ENCODE measurements at regions not wholly inside any gene's neighbourhood (a gene's known extent, or its start where the extent isn't known, plus 50 kb on each side); places are given as distances from the start of the nearest gene placed in this dataset.

GRCh38 chr5:61280761-61281427, 51.2 kb upstream of the ZSWIM6 start:
- ATAC-seq (peak; percentile 41 to 57 (median 48)), DNase-seq (peak in 1 of 2 donors; percentile 19)
- H3K27me3 Mint-ChIP-seq (ENCODE audit: low read depth in 2 of 2): peaks cover 2% of the 10 kb centered on the region in 2 donors
- no peak overlapping the region for H3K27ac ChIP-seq (ENCODE audit: low read length)
- H3K36me3 ChIP-seq (ENCODE audit: control insufficient read depth, insufficient read depth, low read length): no peaks in the 10 kb centered on the region
- H3K36me3 Mint-ChIP-seq: no peaks in the 10 kb centered on the region
- H3K9me3 ChIP-seq (ENCODE audit: control insufficient read depth, insufficient read depth, low read length): no peaks in the 10 kb centered on the region
- H3K4me3 ChIP-seq (ENCODE audit: low read length): no peak overlapping the region
- WGBS (ENCODE audit: insufficient coverage): 75% methylated on average over 2 of the region's 2 CpGs
- intact Hi-C loops (cut with micrococcal nuclease): no loop called here
- TF ChIP-seq CTCF (IDR thresholded peaks at IDR 0.05): no peak
- H3K27ac Mint-ChIP-seq: peak overlapping the region in 1 of 2 donors; percentile 21
- no peaks in the 10 kb centered on the region for H3K9me3 Mint-ChIP-seq
- no peak overlapping the region for H3K4me3 Mint-ChIP-seq
- peaks cover 5% of the 10 kb centered on the region for H3K4me1 ChIP-seq (ENCODE audit: control insufficient read depth, insufficient read depth, low read length)
- H3K4me1 Mint-ChIP-seq: peaks cover 10 to 19% of the 10 kb centered on the region in 2 donors
- no peaks in the 10 kb centered on the region for H3K27me3 ChIP-seq (ENCODE audit: control insufficient read depth, insufficient read depth, low read length)

- Histone ChIP-seq H3K4me1 (ENCODE audit: control insufficient read depth, insufficient read depth, low read length) (peaks cover 5% of the 10 kb centered on the region), H3K4me3 (ENCODE audit: low read length) (no peak overlapping the region), H3K36me3 (ENCODE audit: control insufficient read depth, insufficient read depth, low read length) (no peaks in the 10 kb centered on the region), H3K9me3 (ENCODE audit: control insufficient read depth, insufficient read depth, low read length) (no peaks in the 10 kb centered on the region), H3K27ac (ENCODE audit: low read length) (no peak overlapping the region), H3K27me3 (ENCODE audit: control insufficient read depth, insufficient read depth, low read length) (no peaks in the 10 kb centered on the region)
- Mint-ChIP-seq H3K4me3 (no peak overlapping the region), H3K4me1 (peaks cover 6 to 16% of the 10 kb centered on the region in 2 donors), H3K36me3 (no peaks in the 10 kb centered on the region), H3K27ac (no peak overlapping the region), H3K9me3 (no peaks in the 10 kb centered on the region), H3K27me3 (ENCODE audit: low read depth in 2 of 2) (no peaks in the 10 kb centered on the region)
- no CpG with 5 or more reads among the region's 1 CpG for WGBS (ENCODE audit: insufficient coverage)
- intact Hi-C loops (cut with micrococcal nuclease): no loop called here
- TF ChIP-seq CTCF (IDR thresholded peaks at IDR 0.05): no peak
- ATAC-seq (no peak), DNase-seq (no peak)
These were observed 50.4 kb upstream of the ZSWIM6 start for GRCh38 chr5:61281686-61282085.
